Mesendoderm (in vitro differentiated cells): ENCODE measurements at regions not wholly inside any gene's neighbourhood (a gene's known extent, or its start where the extent isn't known, plus 50 kb on each side); places are given as distances from the start of the nearest gene placed in this dataset.

Source experiments
- DNase-seq: peaks from one replicate; pipeline ENCODE4 v3.0.0; 2013
- H2AK5ac ChIP-seq: 2 replicates; pipeline ENCODE4 v1.6.1; 2013; ENCODE audit warnings: low read length, inconsistent platforms
- H2BK120ac ChIP-seq: 2 replicates; pipeline ENCODE4 v1.6.1; 2013; ENCODE audit warnings: low read depth, mild to moderate bottlenecking, low read length, moderate library complexity, mixed read lengths
- H2BK15ac ChIP-seq: replicated peaks from 2 replicates; pipeline ENCODE4 v1.6.1; 2013; ENCODE audit warnings: low read depth, mild to moderate bottlenecking, moderate library complexity
- H2BK5ac ChIP-seq: 2 replicates; pipeline ENCODE4 v1.6.1; 2013; ENCODE audit warnings: low read length, inconsistent platforms
- H3K18ac ChIP-seq: 2 replicates; pipeline ENCODE4 v1.6.1; 2013; ENCODE audit warnings: mild to moderate bottlenecking, low read length, mixed read lengths
- H3K23ac ChIP-seq: one replicate; pipeline ENCODE4 v1.6.1; 2013; ENCODE audit warnings: low read length
- H3K27ac ChIP-seq: 2 replicates; pipeline ENCODE4 v1.5.1; 2013; ENCODE audit warnings: low read depth, mild to moderate bottlenecking, inconsistent platforms, low read length, moderate library complexity
- H3K27me3 ChIP-seq: 2 replicates; pipeline ENCODE4 v1.6.1; 2013; ENCODE audit warnings: low read length, control low read depth, mild to moderate bottlenecking, inconsistent platforms; ENCODE audit not compliant: insufficient read depth, poor library complexity
- H3K36me3 ChIP-seq: 2 replicates; pipeline ENCODE4 v1.6.1; 2013; ENCODE audit warnings: low read length, inconsistent platforms; ENCODE audit not compliant: control insufficient read depth, insufficient read depth
- H3K4ac ChIP-seq: one replicate; pipeline ENCODE4 v1.6.1; 2013; ENCODE audit warnings: low read depth, mild to moderate bottlenecking, low read length, moderate library complexity
- H3K4me1 ChIP-seq: 2 replicates; pipeline ENCODE4 v1.6.1; 2013; ENCODE audit warnings: low read depth, low read length, inconsistent platforms; ENCODE audit not compliant: control insufficient read depth
- H3K4me2 ChIP-seq: 2 replicates; pipeline ENCODE4 v1.6.1; 2013; ENCODE audit warnings: low read length
- H3K4me3 ChIP-seq: 2 replicates; pipeline ENCODE4 v1.5.1; 2013; ENCODE audit warnings: mild to moderate bottlenecking, low read length
- H3K56ac ChIP-seq: one replicate; pipeline ENCODE4 v1.6.1; 2013; ENCODE audit warnings: low read length
- H3K79me1 ChIP-seq: 2 replicates; pipeline ENCODE4 v1.6.1; 2013; ENCODE audit warnings: low read length, inconsistent platforms
- H3K79me2 ChIP-seq: 2 replicates; pipeline ENCODE4 v1.6.1; 2013; ENCODE audit warnings: mild to moderate bottlenecking, low read length; ENCODE audit not compliant: control insufficient read depth, insufficient read depth
- H3K9ac ChIP-seq: 2 replicates; pipeline ENCODE4 v1.6.1; 2013; ENCODE audit warnings: low read length, inconsistent platforms
- H4K5ac ChIP-seq: one replicate; pipeline ENCODE4 v1.6.1; 2013; ENCODE audit warnings: low read length
- H4K8ac ChIP-seq: one replicate; pipeline ENCODE4 v1.6.1; 2013; ENCODE audit warnings: low read depth, mild to moderate bottlenecking, control low read depth, low read length, moderate library complexity
- WGBS: extraction: QIAGEN DNeasy Blood & Tissue Kit; methylation state at CpG from one replicate; pipeline ENCODE4 v1.1.7; 2013; ENCODE audit warnings: low lambda C conversion rate, missing lambda C conversion rate; ENCODE audit not compliant: insufficient coverage; ENCODE audit errors: extremely low coverage; 5-methylcytosine and 5-hydroxymethylcytosine counted together

DNA sequence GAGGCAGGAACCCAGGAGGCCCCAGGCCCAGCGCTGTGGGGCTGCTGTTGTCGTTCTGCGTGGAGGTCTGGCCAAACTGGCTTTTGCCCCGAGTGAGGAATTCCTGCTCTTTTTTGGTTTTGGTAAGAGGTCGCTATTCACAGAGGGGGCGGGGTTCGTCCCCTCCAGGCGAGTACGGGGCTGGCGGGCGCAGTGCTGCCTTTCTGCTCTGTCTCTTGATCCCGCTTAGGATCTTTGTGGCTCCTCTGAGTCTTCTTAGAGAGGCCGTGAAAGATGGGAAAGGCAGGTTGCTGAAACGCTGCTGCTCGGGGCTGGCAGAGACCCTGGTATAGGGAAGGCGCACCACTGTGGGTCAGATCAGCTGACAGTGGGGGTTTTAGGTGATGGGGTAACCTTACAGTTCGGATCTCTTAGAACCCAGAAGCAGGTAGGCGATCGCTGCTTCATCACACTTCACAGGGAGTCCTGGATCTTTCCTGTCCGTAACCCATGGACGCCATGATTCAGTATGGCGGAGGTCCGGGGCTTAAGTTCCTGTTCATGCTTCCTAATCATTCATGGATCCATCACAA, 136.7 kb downstream of the KIF20B start:
- Histone ChIP-seq H3K79me1 (no peaks in the 10 kb centered on the region), H2BK5ac (no peak overlapping the region), H4K5ac (no peak overlapping the region), H3K27ac (no peak overlapping the region), H2BK15ac (no peak overlapping the region), H3K4me3 (no peak overlapping the region), H2BK120ac (no peak overlapping the region), H3K4ac (no peak overlapping the region), H4K8ac (no peak overlapping the region), H3K56ac (no peak overlapping the region), H2AK5ac (no peak overlapping the region), H3K79me2 (no peaks in the 10 kb centered on the region), H3K4me2 (no peak overlapping the region), H3K18ac (no peak overlapping the region), H3K4me1 (no peaks in the 10 kb centered on the region), H3K23ac (no peak overlapping the region), H3K9ac (no peak overlapping the region), H3K27me3 (no peaks in the 10 kb centered on the region), H3K36me3 (no peaks in the 10 kb centered on the region)
- no CpG with 5 or more reads among the region's 23 CpGs for WGBS
- DNase-seq: no peak

DNA sequence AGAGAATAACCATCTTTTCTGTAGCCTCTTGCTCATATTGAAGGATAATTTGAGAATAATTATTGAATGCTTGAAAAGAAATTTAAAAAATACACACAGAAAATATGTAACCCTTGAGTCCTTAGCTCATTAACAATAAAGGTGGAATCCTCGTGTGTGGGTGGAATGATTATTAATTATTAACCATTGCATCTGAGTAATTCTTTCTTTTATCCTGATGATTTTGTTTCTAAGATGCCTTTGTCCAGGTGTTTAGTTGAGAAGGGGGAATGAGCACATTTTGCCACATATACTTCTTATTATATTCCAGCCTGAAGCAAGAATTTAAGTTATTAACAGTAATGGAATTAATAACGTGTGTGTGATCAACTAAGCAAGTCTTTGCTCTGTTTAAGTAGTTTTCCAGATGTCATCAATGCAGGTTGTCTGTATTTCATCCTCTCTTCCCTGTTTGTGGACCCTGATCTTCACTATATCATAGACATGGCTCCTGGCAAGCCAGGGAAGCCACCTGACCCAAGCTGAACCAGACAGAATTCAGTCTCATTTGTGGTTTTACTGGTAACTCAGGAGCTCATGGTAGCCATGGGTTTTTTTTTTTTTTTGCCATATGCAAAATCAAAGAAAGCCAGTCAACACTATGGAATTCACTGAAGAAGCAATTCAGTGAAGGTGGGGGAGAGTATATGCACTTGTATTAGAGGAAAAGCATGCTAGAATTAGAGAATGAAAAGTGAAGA, 144.3 kb downstream of the KIF20B start:
- WGBS: no CpG with 5 or more reads among the region's 2 CpGs
- Histone ChIP-seq H3K23ac (no peak overlapping the region), H3K9ac (no peak overlapping the region), H2BK120ac (no peak overlapping the region), H3K56ac (no peak overlapping the region), H2BK5ac (no peak overlapping the region), H2AK5ac (no peak overlapping the region), H3K4me3 (no peak overlapping the region), H3K79me2 (no peaks in the 10 kb centered on the region), H3K4me1 (no peaks in the 10 kb centered on the region), H4K8ac (no peak overlapping the region), H3K27me3 (no peaks in the 10 kb centered on the region), H4K5ac (no peak overlapping the region), H3K27ac (no peak overlapping the region), H3K18ac (no peak overlapping the region), H2BK15ac (no peak overlapping the region), H3K4me2 (no peak overlapping the region), H3K79me1 (no peaks in the 10 kb centered on the region), H3K36me3 (no peaks in the 10 kb centered on the region), H3K4ac (no peak overlapping the region)
- peak; percentile 19 for DNase-seq

DNA sequence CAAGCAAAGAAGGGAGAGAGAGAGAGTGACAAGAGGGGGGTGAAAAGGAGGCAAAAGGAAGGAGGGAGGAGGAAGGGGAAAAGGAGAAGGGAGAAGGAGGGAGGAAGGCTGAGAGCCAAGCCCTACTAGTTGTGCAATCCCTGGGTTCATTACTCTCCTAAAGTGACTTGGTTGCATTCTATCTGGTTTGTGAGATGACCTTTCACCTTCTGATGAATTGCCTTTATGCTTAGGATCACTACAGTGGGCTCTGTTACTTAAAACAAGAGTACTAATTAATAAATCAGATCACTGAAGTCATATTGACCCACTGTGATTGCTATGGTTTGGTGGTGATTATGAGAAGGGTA, 144.9 kb downstream of the KIF20B start:
- no peak overlapping the region for H3K18ac ChIP-seq
- H3K4ac ChIP-seq: no peak overlapping the region
- H3K27me3 ChIP-seq: no peaks in the 10 kb centered on the region
- H4K8ac ChIP-seq: no peak overlapping the region
- no peak overlapping the region for H2AK5ac ChIP-seq
- H3K56ac ChIP-seq: no peak overlapping the region
- no peaks in the 10 kb centered on the region for H3K36me3 ChIP-seq
- H3K79me1 ChIP-seq: no peaks in the 10 kb centered on the region
- no peak overlapping the region for H4K5ac ChIP-seq
- H2BK15ac ChIP-seq: no peak overlapping the region
- H2BK120ac ChIP-seq: no peak overlapping the region
- no peak overlapping the region for H3K4me2 ChIP-seq
- DNase-seq: no peak
- no peak overlapping the region for H3K27ac ChIP-seq
- H3K23ac ChIP-seq: no peak overlapping the region
- H3K79me2 ChIP-seq: no peaks in the 10 kb centered on the region
- H3K9ac ChIP-seq: no peak overlapping the region
- no peaks in the 10 kb centered on the region for H3K4me1 ChIP-seq
- no peak overlapping the region for H2BK5ac ChIP-seq
- no peak overlapping the region for H3K4me3 ChIP-seq

DNA sequence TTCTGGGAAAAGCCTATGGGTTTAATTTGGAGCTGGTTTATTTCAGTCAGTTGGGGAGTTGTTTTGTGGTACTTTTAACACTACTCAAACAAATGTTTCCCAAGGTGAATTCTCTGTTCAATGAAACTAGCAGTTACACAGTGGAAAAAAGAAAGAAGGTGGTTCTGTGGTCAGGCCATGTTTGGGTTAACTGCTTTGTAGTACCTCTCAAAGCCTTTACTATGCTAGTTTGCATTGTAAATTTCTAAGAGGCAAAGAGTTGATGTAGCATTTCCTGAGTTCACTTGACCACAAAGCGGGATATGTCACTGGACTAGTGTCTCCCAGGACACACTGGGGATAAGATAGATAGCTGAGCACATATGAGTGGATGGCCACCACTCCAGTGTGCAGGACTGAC, 145.4 kb downstream of the KIF20B start:
- no peak overlapping the region for H2BK5ac ChIP-seq
- H3K4ac ChIP-seq: no peak overlapping the region
- no peaks in the 10 kb centered on the region for H3K36me3 ChIP-seq
- no peak overlapping the region for H3K4me3 ChIP-seq
- no peak for DNase-seq
- no peaks in the 10 kb centered on the region for H3K4me1 ChIP-seq
- no CpG with 5 or more reads among the region's 1 CpG for WGBS
- no peak overlapping the region for H3K4me2 ChIP-seq
- no peak overlapping the region for H2BK120ac ChIP-seq
- no peak overlapping the region for H3K18ac ChIP-seq
- no peak overlapping the region for H3K27ac ChIP-seq
- no peak overlapping the region for H3K9ac ChIP-seq
- H4K5ac ChIP-seq: no peak overlapping the region
- H3K23ac ChIP-seq: no peak overlapping the region
- no peak overlapping the region for H4K8ac ChIP-seq
- no peaks in the 10 kb centered on the region for H3K79me2 ChIP-seq
- H3K56ac ChIP-seq: no peak overlapping the region
- H3K79me1 ChIP-seq: no peaks in the 10 kb centered on the region
- no peaks in the 10 kb centered on the region for H3K27me3 ChIP-seq
- H2BK15ac ChIP-seq: no peak overlapping the region
- H2AK5ac ChIP-seq: no peak overlapping the region

DNA sequence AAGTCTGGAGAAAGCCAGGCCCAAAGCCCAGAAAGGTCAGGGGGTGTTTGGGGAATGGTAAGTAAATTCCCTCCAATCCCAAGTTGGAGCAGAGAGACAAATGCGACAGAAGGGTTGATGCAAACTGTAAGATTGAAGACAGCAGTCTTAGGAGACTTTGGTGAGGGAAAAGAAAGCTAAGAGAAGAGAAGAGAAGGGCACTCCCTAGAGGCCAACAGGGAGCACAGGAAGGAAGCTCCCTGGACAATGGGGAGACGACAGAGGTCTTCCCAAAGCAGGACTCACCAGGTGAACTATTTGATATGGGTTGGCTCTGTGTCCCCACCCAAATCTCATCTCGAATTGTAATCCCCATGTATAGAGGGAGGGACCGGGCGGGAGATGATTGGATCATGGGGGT, 151.5 kb downstream of the KIF20B start:
- Histone ChIP-seq H2BK5ac (no peak overlapping the region), H3K4me1 (no peaks in the 10 kb centered on the region), H3K79me2 (no peaks in the 10 kb centered on the region), H3K18ac (no peak overlapping the region), H3K79me1 (no peaks in the 10 kb centered on the region), H4K8ac (no peak overlapping the region), H3K23ac (no peak overlapping the region), H2BK15ac (no peak overlapping the region), H2BK120ac (no peak overlapping the region), H3K9ac (no peak overlapping the region), H3K4me2 (no peak overlapping the region), H3K4ac (no peak overlapping the region), H3K27ac (no peak overlapping the region), H4K5ac (no peak overlapping the region), H3K36me3 (no peaks in the 10 kb centered on the region), H3K27me3 (no peaks in the 10 kb centered on the region), H3K4me3 (no peak overlapping the region), H2AK5ac (no peak overlapping the region), H3K56ac (no peak overlapping the region)
- peak; percentile 25 for DNase-seq
- no CpG with 5 or more reads among the region's 5 CpGs for WGBS

DNA sequence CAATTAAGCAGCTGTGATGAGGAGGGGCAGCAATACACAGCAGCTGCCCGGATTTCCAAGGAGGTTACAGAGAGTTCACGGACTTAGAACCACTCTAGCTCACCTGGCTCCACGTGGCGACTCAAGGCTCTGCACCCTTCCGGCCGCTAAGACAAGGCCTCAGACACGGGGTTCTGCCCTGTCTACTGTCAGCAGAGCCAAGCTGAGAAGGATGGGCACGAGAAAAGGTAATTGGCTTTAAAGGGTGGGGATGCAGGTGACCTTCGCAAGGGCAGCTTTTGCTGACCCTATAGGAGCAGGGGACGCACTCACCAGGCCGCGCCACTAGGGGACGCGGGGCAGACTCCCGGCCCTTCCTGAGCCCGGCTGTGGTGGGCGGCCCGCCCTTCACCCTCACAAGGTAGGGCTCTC, 152.4 kb downstream of the KIF20B start:
- no peak overlapping the region for H2BK120ac ChIP-seq
- H3K79me1 ChIP-seq: no peaks in the 10 kb centered on the region
- no peak overlapping the region for H3K4me2 ChIP-seq
- no CpG with 5 or more reads among the region's 18 CpGs for WGBS
- no peak overlapping the region for H3K23ac ChIP-seq
- no peak overlapping the region for H2BK15ac ChIP-seq
- H2AK5ac ChIP-seq: no peak overlapping the region
- no peak overlapping the region for H3K4me3 ChIP-seq
- H3K79me2 ChIP-seq: no peaks in the 10 kb centered on the region
- H2BK5ac ChIP-seq: no peak overlapping the region
- no peaks in the 10 kb centered on the region for H3K4me1 ChIP-seq
- H4K8ac ChIP-seq: no peak overlapping the region
- H3K56ac ChIP-seq: no peak overlapping the region
- no peaks in the 10 kb centered on the region for H3K27me3 ChIP-seq
- H3K36me3 ChIP-seq: no peaks in the 10 kb centered on the region
- peak; percentile 67 for DNase-seq
- H4K5ac ChIP-seq: no peak overlapping the region
- H3K4ac ChIP-seq: no peak overlapping the region
- no peak overlapping the region for H3K18ac ChIP-seq
- no peak overlapping the region for H3K27ac ChIP-seq
- H3K9ac ChIP-seq: no peak overlapping the region
